RWPE2 (cell line): ENCODE measurements at regions not wholly inside any gene's neighbourhood (a gene's known extent, or its start where the extent isn't known, plus 50 kb on each side); places are given as distances from the start of the nearest gene placed in this dataset.

Experiments
- ATAC-seq: fragments of 200-7000 bp; cut with Tn5 transposase; 3 replicates; pipeline ENCODE4 v1.9.1; 2021; ENCODE audit warnings: low read depth
- DNase-seq: peaks from one replicate; pipeline ENCODE4 v3.0.0-alpha.2; 2020; ENCODE audit warnings: low spot score
- H3K27ac ChIP-seq: fragments of 450-650 bp; 2 replicates; pipeline ENCODE4 v1.5.1; 2017; ENCODE audit warnings: mild to moderate bottlenecking; ENCODE audit not compliant: poor library complexity, severe bottlenecking
- H3K27me3 ChIP-seq: fragments of 250-450 bp; sonication (Bioruptor Pico); 2 replicates; pipeline ENCODE4 v1.5.1; 2021; ENCODE audit warnings: mild to moderate bottlenecking, moderate library complexity; ENCODE audit not compliant: insufficient read depth, poor library complexity, severe bottlenecking
- H3K36me3 ChIP-seq: fragments of 250-450 bp; sonication (Bioruptor Pico); 2 replicates; pipeline ENCODE4 v1.5.1; 2020; ENCODE audit warnings: low read depth, mild to moderate bottlenecking, moderate library complexity
- H3K4me1 ChIP-seq: fragments of 250-450 bp; sonication (Bioruptor Pico); 2 replicates; pipeline ENCODE4 v1.5.1; 2021; ENCODE audit warnings: mild to moderate bottlenecking, moderate library complexity; ENCODE audit not compliant: insufficient read depth, poor library complexity, severe bottlenecking
- H3K4me3 ChIP-seq: fragments of 250-450 bp; sonication (Bioruptor Pico); 2 replicates; pipeline ENCODE4 v1.5.1; 2021; ENCODE audit warnings: mild to moderate bottlenecking, moderate library complexity; ENCODE audit not compliant: severe bottlenecking
- H3K9me3 ChIP-seq: fragments of 250-450 bp; sonication (Bioruptor Pico); 2 replicates; pipeline ENCODE4 v1.5.1; 2021; ENCODE audit warnings: mild to moderate bottlenecking, moderate library complexity; ENCODE audit not compliant: severe bottlenecking
- TF ChIP-seq, protein P1 (sequence below): fragments of 450-650 bp; IDR thresholded peaks from one replicate; pipeline ENCODE4 v1.5.1; 2017; ENCODE audit warnings: mild to moderate bottlenecking, moderate library complexity; ENCODE audit not compliant: poor library complexity, severe bottlenecking

DNA sequence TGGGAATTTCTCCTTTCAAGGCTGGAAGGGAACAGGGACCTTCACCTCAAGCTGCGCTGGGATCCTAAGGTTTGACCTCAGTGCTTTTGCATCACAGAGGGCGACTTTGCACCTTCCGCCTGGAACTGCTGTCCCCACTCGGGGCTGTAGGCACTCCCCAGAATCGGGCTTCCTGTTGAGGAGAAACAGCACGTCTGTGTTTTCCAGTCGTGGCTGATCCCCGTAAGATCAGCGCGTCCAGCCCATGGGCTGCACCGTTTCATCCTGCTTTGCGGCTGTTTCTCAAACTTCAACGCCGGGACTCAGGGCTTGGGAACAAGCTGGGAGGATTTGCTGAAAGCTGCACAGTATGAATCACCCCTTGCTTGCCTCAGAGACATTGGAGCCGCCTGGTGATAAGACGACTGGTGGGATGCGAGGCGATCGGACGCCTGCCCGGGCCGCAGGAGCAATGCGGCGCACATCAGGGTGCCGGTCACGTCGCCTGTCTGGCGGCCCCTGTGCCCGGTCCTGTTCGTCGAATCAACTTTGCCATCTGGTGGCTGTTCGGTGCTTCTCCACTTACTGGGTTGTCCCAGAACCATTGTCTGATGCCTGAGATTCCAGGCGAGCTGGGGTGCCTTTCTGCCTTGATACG, 53.6 kb upstream of the FRMD1 start:
- no peak overlapping the region for H3K4me3 ChIP-seq
- DNase-seq (no peak), ATAC-seq (peak; percentile 31; the same call in 2 of the 3 replicates)
- H3K9me3 ChIP-seq: no peaks in the 10 kb centered on the region
- H3K4me1 ChIP-seq: no peaks in the 10 kb centered on the region
- H3K27ac ChIP-seq: no peak overlapping the region
- H3K27me3 ChIP-seq: peaks cover 13% of the 10 kb centered on the region
- H3K36me3 ChIP-seq: no peaks in the 10 kb centered on the region
- TF ChIP-seq, protein P1, sequence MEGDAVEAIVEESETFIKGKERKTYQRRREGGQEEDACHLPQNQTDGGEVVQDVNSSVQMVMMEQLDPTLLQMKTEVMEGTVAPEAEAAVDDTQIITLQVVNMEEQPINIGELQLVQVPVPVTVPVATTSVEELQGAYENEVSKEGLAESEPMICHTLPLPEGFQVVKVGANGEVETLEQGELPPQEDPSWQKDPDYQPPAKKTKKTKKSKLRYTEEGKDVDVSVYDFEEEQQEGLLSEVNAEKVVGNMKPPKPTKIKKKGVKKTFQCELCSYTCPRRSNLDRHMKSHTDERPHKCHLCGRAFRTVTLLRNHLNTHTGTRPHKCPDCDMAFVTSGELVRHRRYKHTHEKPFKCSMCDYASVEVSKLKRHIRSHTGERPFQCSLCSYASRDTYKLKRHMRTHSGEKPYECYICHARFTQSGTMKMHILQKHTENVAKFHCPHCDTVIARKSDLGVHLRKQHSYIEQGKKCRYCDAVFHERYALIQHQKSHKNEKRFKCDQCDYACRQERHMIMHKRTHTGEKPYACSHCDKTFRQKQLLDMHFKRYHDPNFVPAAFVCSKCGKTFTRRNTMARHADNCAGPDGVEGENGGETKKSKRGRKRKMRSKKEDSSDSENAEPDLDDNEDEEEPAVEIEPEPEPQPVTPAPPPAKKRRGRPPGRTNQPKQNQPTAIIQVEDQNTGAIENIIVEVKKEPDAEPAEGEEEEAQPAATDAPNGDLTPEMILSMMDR: peak; percentile 26

DNA sequence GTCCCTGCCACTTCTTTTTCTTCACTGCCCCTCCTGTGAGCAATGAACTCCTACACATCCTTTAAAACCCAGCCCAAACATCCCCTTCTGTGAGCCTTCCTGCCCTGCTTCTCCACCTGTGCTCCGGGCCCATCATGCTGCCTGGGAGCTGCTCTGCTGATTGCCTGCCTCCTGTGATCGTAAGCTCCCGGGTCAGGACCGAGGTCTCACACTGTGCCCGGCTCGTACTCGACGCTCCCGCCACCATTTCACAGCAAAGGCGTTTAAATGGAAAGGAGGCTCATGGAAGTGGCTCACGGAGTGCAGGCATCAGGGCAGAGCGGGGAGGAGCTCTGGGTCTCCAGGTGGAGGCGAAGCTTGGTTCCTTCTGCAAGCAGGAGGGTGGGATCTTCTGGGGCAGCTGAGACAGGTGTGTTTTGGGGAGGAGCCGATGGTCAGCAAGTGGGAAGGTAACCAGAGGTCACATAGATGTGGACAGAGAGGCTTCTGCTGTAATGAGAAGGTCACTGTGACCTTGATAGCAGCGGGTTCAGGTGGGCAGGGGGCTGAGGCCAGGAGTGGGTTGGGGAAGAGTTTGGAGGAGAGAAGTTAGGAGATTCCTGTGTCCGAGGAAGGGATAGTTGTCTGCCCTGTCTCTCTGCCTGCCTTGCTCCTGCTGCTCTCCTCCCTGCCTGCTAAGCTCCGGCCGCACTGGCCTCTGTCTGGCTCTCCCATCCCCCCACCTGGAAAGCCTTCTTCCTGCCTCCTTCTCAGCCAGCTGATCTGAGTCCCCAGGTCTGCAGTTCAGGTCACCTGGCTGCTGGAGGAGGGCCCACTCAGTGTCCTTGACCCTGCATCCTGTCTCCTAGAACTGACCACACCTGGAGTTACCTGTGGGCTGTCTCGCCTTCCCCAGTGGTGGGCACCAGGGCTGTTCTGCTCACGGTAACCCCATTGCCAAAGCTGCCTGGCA, 52.7 kb upstream of the FRMD1 start:
- no peak overlapping the region for H3K4me3 ChIP-seq
- H3K27ac ChIP-seq: no peak overlapping the region
- no peak for ATAC-seq
- no peaks in the 10 kb centered on the region for H3K9me3 ChIP-seq
- TF ChIP-seq, protein P1: no peak
- H3K4me1 ChIP-seq: no peaks in the 10 kb centered on the region
- H3K36me3 ChIP-seq: no peaks in the 10 kb centered on the region
- DNase-seq: no peak
- H3K27me3 ChIP-seq: peaks cover 13% of the 10 kb centered on the region

DNA sequence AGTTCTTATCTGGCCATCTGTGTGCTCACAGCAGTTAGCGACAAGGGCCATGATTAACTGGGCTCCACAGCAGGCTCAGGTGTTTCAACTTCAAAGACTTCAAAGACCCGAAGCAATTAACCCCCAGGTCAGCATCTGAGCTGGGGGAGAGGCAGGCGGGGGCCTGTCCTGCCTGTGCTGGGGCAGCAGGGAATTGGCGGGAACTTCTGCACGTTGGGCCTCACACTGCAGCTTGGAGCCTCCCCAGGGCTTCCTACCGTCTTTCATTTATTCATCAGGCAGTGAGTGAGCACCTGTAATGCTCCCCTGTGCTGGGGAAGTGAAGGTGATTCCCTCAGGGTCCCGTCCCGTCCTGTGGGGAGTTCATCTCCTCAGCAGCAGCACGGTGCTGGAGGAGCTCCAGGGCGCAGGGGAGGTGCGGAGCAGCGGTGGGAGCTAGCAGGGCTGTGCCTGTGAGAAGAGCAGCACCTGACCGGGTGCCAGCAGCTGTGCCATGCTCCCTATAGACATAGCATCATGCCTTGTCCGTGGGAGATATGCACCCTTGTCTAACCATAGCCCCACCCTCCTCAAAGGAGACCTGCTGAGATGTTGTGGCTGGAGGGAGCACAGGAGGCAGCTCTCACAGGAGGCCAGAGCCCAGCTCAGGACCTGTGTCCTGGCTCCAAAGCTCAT, 51.8 kb upstream of the FRMD1 start:
- no peaks in the 10 kb centered on the region for H3K4me1 ChIP-seq
- no peaks in the 10 kb centered on the region for H3K36me3 ChIP-seq
- DNase-seq (no peak), ATAC-seq (no peak)
- peaks cover 16% of the 10 kb centered on the region for H3K27me3 ChIP-seq
- no peaks in the 10 kb centered on the region for H3K9me3 ChIP-seq
- no peak overlapping the region for H3K4me3 ChIP-seq
- no peak overlapping the region for H3K27ac ChIP-seq
- TF ChIP-seq, protein P1: no peak

DNA sequence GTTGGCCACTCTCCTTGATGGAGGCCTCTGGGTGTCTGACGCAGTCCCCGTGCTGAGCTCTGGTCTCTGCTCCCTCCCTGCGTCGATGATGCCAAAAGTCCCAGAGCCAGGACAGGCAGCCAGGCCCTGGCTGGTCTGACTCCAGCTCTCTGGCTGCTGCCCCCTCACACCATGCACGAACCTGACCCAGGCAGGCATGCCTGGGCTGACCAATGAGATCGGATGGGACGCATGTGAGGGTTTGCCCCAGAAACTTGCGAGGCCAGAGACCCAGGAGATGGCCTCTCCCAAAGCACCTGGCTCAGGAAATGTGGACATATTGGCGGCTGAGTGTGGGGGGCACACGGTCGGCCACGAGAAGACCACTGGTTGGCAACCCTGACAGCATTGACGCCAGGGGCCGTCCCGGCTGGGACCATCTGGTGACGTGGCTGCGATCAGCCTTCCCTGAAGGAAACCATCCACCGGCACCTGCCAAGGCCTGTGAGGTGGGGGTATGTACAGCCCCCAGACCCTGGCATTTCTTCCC, 51.2 kb upstream of the FRMD1 start:
- Histone ChIP-seq H3K36me3 (no peaks in the 10 kb centered on the region), H3K9me3 (no peaks in the 10 kb centered on the region), H3K27me3 (peaks cover 16% of the 10 kb centered on the region), H3K4me1 (no peaks in the 10 kb centered on the region), H3K4me3 (no peak overlapping the region), H3K27ac (no peak overlapping the region)
- no peak for ATAC-seq
- TF ChIP-seq, protein P1: no peak
- no peak for DNase-seq
